ENCODE measurements at regions not wholly inside any gene's neighbourhood (a gene's known extent, or its start where the extent isn't known, plus 50 kb on each side); places are given as distances from the start of the nearest gene placed in this dataset.

DNA sequence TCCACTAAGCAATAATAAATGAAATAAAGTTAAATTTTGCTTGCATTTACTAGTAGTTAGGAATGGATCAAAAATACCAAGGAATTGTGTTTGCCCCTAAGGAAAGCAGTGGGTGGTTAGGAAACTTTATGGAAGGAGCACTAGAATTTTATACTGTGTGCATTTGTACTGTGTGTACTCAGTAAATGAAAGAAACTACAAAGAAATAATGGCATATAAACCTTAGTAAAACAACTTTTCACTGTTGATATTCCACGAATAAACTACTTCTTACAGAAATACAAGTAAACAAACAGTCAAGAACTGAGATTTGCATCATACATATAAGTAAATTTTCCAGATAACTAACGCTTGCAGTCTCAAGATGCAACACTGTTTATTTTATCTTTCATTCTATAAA is 103.7 kb upstream of the PARP8 start:
- TF ChIP-seq, protein P1, sequence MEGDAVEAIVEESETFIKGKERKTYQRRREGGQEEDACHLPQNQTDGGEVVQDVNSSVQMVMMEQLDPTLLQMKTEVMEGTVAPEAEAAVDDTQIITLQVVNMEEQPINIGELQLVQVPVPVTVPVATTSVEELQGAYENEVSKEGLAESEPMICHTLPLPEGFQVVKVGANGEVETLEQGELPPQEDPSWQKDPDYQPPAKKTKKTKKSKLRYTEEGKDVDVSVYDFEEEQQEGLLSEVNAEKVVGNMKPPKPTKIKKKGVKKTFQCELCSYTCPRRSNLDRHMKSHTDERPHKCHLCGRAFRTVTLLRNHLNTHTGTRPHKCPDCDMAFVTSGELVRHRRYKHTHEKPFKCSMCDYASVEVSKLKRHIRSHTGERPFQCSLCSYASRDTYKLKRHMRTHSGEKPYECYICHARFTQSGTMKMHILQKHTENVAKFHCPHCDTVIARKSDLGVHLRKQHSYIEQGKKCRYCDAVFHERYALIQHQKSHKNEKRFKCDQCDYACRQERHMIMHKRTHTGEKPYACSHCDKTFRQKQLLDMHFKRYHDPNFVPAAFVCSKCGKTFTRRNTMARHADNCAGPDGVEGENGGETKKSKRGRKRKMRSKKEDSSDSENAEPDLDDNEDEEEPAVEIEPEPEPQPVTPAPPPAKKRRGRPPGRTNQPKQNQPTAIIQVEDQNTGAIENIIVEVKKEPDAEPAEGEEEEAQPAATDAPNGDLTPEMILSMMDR (IDR thresholded peaks at IDR 0.05; ENCODE audit: poor library complexity, severe bottlenecking), result no peak
- TF ChIP-seq EZH2 (IDR thresholded peaks at IDR 0.05; ENCODE audit: borderline replicate concordance, insufficient read depth, low read length, poor library complexity, severe bottlenecking), result no peak
- no peak for TF ChIP-seq TAF1 (IDR thresholded peaks at IDR 0.05; ENCODE audit: low read depth)
- TF ChIP-seq, protein P2, sequence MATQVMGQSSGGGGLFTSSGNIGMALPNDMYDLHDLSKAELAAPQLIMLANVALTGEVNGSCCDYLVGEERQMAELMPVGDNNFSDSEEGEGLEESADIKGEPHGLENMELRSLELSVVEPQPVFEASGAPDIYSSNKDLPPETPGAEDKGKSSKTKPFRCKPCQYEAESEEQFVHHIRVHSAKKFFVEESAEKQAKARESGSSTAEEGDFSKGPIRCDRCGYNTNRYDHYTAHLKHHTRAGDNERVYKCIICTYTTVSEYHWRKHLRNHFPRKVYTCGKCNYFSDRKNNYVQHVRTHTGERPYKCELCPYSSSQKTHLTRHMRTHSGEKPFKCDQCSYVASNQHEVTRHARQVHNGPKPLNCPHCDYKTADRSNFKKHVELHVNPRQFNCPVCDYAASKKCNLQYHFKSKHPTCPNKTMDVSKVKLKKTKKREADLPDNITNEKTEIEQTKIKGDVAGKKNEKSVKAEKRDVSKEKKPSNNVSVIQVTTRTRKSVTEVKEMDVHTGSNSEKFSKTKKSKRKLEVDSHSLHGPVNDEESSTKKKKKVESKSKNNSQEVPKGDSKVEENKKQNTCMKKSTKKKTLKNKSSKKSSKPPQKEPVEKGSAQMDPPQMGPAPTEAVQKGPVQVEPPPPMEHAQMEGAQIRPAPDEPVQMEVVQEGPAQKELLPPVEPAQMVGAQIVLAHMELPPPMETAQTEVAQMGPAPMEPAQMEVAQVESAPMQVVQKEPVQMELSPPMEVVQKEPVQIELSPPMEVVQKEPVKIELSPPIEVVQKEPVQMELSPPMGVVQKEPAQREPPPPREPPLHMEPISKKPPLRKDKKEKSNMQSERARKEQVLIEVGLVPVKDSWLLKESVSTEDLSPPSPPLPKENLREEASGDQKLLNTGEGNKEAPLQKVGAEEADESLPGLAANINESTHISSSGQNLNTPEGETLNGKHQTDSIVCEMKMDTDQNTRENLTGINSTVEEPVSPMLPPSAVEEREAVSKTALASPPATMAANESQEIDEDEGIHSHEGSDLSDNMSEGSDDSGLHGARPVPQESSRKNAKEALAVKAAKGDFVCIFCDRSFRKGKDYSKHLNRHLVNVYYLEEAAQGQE (IDR thresholded peaks at IDR 0.05; ENCODE audit: borderline replicate concordance), result no peak
- no peak for TF ChIP-seq RAD21 (conservative IDR thresholded peaks at IDR 0.05)
- TF ChIP-seq SMC3 (conservative IDR thresholded peaks at IDR 0.05; ENCODE audit: poor library complexity), result no peak
- no peak for TF ChIP-seq POLR2AphosphoS5 (IDR thresholded peaks at IDR 0.05)

All from neural cell (in vitro differentiated cells).